Stimulated activated memory B cell treated with anti-CD40 and anti-IgM and Interleukin-4, amounts not matched to agents 10 μg/mL and 1 μg/mL and 100 μg/mL, for 72 hours (primary cell): ENCODE measurements at regions not wholly inside any gene's neighbourhood (a gene's known extent, or its start where the extent isn't known, plus 50 kb on each side); places are given as distances from the start of the nearest gene placed in this dataset.

Source experiments
- ATAC-seq: fragments of 150-1000 bp; cut with Tn5 transposase; 2 replicates; pipeline ENCODE4 v1.10.0; 2021
- H3K27ac Mint-ChIP-seq: one replicate; pipeline ENCODE4 v1.8.0; 2022; ENCODE audit warnings: mild to moderate bottlenecking, mixed read lengths
- H3K27me3 Mint-ChIP-seq: one replicate; pipeline ENCODE4 v1.8.0; 2022; ENCODE audit warnings: mixed read lengths
- H3K36me3 Mint-ChIP-seq: one replicate; pipeline ENCODE4 v1.8.0; 2022; ENCODE audit warnings: mixed read lengths
- H3K4me1 Mint-ChIP-seq: one replicate; pipeline ENCODE4 v1.8.0; 2022; ENCODE audit warnings: mixed read lengths
- H3K4me3 Mint-ChIP-seq: one replicate; pipeline ENCODE4 v1.8.0; 2022; ENCODE audit warnings: mild to moderate bottlenecking, moderate library complexity, mixed read lengths
- H3K9me3 Mint-ChIP-seq: one replicate; pipeline ENCODE4 v1.8.0; 2022; ENCODE audit warnings: mixed read lengths

DNA sequence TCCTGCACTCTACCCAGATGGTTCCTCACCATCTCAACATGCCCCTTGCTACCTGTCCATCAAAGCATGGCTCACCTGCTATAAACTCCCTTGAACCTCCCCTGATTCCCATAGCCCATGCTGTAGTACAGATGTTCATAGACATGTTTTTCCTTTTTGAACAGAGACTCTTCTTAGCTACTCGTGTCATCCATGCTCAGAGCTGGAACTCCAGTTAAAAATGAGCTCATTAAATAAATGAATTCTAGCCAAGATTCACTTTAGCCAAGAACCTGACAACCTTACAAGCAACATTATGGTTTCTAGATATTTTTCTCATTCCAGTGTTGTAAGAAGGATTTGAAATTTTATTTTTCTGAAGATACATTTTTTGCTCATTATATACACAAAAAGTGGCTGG lies 65.0 kb downstream of the SCG2 start:
- no peak for ATAC-seq
- Mint-ChIP-seq H3K27me3 (peaks cover 15% of the 10 kb centered on the region), H3K9me3 (no peaks in the 10 kb centered on the region), H3K27ac (no peak overlapping the region), H3K36me3 (no peaks in the 10 kb centered on the region), H3K4me1 (no peaks in the 10 kb centered on the region), H3K4me3 (no peak overlapping the region)

- ATAC-seq = no peak
- Mint-ChIP-seq H3K27ac (no peak overlapping the region), H3K4me3 (no peak overlapping the region), H3K9me3 (no peaks in the 10 kb centered on the region), H3K27me3 (peaks cover 15% of the 10 kb centered on the region), H3K4me1 (no peaks in the 10 kb centered on the region), H3K36me3 (no peaks in the 10 kb centered on the region)
Observed at GRCh38 chr2:223537651-223538601, 64.2 kb downstream of the SCG2 start.

- no peak for ATAC-seq
- no peaks in the 10 kb centered on the region for H3K36me3 Mint-ChIP-seq
- no peaks in the 10 kb centered on the region for H3K9me3 Mint-ChIP-seq
- no peak overlapping the region for H3K27ac Mint-ChIP-seq
- H3K4me1 Mint-ChIP-seq = no peaks in the 10 kb centered on the region
- no peak overlapping the region for H3K4me3 Mint-ChIP-seq
- peaks cover 15% of the 10 kb centered on the region for H3K27me3 Mint-ChIP-seq
Observed at GRCh38 chr2:223538920-223539440, 63.2 kb downstream of the SCG2 start.

DNA sequence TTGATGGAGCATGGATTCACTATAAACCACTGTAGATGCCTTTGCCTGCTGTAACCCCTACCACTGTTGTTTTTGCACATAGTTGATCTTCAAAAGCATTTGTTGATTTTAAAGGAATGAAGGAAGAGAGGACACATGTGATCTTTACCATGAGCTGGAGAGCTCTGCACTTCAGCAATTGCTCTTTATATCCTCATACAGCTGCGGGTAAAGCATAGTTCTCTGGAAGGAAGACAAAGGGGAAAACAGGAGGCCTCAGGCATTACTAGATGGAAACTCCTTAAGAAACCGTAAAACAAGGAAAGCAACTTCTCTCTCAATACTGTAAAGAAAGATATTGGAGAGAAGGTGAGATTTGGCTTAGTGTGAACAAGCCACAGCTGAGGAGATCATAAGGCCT lies 60.6 kb downstream of the SCG2 start:
- H3K4me3 Mint-ChIP-seq = no peak overlapping the region
- peaks cover 10% of the 10 kb centered on the region for H3K27me3 Mint-ChIP-seq
- H3K4me1 Mint-ChIP-seq = no peaks in the 10 kb centered on the region
- H3K9me3 Mint-ChIP-seq = no peaks in the 10 kb centered on the region
- H3K36me3 Mint-ChIP-seq = no peaks in the 10 kb centered on the region
- no peak for ATAC-seq
- H3K27ac Mint-ChIP-seq = no peak overlapping the region

DNA sequence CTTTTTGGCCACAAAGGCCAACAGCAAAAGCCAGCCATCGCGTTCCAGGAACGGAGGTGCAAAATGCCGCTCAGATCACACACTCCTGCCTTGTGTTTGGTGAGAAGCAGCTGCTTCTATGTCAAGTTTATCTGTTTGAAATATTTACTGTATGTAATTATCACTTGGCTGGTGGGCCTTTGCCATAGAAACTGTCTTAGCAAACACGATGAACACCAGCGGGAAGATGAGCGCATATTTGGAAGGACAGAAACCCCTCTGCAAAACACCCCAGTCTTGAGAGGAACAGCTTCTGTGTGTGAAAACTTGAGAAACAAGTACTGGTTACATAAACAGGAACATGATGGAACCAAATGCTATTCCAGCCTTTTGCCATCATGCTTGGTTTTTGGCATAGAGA lies 59.7 kb downstream of the SCG2 start:
- Mint-ChIP-seq H3K36me3 (no peaks in the 10 kb centered on the region), H3K4me1 (no peaks in the 10 kb centered on the region), H3K4me3 (no peak overlapping the region), H3K9me3 (no peaks in the 10 kb centered on the region), H3K27me3 (peaks cover under 1% of the 10 kb centered on the region), H3K27ac (no peak overlapping the region)
- no peak for ATAC-seq

DNA sequence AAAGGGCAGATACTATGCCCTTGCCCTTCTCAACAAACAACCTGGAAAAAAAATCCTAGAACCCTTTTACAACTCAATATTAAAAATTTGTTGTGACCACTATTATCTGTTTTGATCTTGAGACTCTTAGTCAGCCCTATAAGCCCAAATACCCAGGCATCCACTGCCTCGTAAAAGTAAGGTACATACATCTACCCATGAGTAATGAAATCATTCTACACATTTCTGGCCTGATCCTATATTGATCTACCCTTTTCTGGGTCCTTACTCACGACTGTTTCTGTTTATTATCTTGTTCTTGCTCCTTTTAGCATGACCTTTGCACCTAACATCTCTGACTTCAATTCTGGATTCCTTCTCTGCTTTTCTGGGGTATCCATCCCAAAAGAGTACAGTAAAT lies 56.8 kb downstream of the SCG2 start:
- Mint-ChIP-seq H3K27ac (no peak overlapping the region), H3K4me3 (no peak overlapping the region), H3K36me3 (no peaks in the 10 kb centered on the region), H3K4me1 (no peaks in the 10 kb centered on the region), H3K27me3 (no peaks in the 10 kb centered on the region), H3K9me3 (no peaks in the 10 kb centered on the region)
- no peak for ATAC-seq

GRCh38 chr2:223545830-223546229 lies 56.3 kb downstream of the SCG2 start:
- Mint-ChIP-seq H3K27ac (no peak overlapping the region), H3K36me3 (no peaks in the 10 kb centered on the region), H3K27me3 (no peaks in the 10 kb centered on the region), H3K4me1 (no peaks in the 10 kb centered on the region), H3K4me3 (no peak overlapping the region), H3K9me3 (no peaks in the 10 kb centered on the region)
- no peak for ATAC-seq
